ENCODE measurements at regions not wholly inside any gene's neighbourhood (a gene's known extent, or its start where the extent isn't known, plus 50 kb on each side); places are given as distances from the start of the nearest gene placed in this dataset.

DNA sequence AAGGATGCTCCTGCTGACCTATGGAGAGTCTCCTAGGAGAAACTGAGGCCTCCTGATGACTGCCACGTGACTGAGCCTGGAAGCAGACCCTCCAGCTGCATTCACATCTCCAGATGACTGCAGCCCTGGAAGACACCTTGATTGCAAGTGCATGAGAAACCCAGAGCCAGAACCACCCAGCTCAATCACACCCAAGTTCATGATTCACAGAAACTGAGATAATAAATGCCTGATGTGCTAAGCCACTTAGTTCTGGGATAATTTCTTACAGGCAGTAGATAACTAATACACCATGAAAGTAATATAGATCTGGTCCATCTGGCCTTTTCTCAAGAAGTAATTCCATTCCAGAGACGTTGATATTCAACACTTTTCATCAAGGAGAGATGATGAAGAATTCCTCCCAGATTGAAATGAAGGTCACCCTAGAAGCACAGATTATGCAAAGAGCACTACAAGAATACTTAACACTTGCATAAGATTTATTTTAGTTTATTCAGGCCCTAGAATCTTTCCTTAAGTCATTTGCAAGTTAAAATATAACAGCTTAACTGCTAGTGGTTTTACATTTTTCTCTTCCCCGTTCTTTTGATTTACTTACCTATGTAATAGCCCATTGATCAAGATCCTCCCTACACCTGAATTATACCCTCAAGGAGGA lies 208.2 kb upstream of the INHBA start:
- no peak for ATAC-seq
- DNase-seq = no peak

DNA sequence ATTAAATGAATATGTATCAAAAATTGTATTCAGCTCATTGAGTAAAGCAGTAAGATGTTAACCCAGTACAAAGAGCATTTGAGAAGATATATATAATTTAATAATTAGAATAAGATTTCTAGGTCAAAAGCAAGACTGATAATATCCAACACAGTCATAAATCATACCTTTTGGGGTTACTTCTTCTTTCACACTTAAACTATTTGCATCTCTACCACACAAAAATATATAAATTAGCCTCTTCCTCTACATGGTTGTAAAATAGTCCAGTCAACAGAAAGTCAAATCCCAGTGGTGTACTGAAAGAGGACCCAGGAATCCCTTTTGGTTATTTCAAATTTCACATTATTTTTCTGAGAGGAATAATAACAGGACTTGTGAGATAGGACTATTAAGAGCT lies 204.6 kb upstream of the INHBA start:
- no peak for DNase-seq
- ATAC-seq = no peak

DNA sequence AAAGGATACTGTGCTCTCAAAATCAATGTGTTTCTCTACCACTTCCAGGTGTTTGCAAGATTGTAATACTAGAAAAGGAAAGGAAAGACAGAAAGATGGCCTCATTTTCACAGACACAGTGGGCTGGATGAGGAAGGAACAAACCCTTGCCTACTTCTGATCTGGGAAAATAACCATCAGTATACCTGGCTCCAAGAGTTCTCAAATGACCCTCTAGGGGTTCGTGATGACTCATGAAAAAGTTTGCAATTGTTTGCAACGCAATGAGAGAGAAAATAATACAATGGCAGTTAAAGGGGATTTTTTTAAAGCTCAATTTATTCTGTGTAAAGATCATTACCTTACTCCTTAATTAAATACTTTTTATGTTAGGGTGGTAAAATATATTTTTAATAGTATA lies 197.6 kb upstream of the INHBA start:
- ATAC-seq (no peak), DNase-seq (no peak)

DNA sequence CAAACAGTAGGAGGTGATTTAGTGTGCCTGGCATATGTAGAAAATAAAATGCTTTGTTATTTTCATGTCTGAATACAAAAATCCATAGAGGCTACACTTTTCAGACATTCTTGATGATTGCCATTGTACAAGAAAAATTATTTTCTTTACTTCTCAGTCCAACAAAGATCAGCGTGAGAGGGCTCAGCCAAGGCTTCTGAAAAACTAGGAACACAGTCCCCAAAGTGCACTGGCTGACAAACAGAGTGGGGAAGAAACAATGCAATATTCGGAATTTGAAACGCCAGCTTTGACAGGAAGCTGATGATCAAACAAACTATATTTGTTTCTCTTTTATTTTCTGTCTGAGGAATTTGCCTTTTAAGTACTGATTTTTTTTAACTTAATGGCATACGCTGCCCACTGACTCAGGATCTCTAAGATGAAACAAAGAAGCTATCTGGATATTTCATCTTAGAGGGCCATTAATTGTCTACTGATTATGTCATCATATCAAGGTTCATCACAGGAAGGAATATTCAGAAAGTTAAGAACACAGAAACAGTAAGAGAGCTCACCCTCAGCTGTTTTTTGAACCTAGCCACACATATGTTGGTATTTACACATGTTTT lies 197.0 kb upstream of the INHBA start:
- DNase-seq = no peak

DNA sequence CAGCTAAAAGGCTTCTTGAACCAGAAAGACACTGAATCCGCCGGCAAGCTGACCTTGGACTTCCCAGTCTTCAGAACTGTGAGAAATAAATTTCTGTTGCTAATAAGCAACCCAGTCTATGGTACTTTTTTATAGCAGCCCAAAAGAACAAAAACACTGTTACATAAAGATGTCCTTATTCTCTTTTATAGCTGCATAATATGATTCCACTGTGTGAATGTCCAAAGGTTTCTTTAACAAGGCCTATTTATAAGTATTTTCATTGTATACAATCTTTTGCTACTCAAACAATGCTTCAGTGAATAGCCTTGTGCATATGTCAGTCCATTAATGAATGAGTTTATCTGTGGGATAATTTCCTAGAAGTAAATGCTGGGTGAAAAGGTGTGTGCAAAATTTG lies 190.8 kb upstream of the INHBA start:
- no peak for DNase-seq
- ATAC-seq = no peak

More for the DNA sequence above, 197.0 kb upstream of the INHBA start:
- ATAC-seq = no peak

DNA sequence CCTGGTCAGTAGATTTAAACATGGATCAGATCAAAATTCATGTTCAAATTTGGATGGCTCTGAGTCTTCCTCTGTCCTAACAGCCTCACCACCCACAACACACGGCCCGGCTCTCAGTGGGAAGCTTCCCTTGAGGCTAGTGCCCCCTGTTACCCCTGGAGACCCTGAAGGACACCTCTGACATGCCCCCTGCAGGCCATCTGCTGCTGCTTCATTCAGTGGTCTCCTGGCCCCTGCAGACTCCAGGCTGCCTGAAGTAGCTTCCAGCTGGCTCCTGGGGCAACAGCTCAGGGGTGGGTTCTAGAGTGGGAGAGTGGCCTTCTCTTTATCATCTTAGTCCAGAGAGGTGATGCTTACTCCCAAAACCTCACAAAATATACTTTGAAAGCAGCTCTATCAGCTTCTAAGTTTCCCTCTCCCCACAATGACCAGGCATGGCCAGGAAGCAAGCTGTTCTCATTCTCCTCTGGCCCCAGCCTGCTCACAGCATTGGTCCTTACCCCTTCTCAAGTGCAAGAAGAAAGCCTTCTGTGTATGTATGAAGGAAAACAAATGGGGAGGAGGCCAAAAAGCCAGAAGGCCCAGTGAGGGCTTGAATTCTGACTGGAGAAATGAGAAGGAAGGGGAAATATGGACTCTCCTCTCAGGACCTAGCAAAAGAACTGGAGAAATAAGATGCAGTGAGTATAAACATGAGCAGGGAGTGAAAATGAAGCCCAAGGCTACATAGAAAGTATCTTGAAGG lies 189.6 kb upstream of the INHBA start:
- no peak for DNase-seq
- ATAC-seq = peak; percentile 47

DNA sequence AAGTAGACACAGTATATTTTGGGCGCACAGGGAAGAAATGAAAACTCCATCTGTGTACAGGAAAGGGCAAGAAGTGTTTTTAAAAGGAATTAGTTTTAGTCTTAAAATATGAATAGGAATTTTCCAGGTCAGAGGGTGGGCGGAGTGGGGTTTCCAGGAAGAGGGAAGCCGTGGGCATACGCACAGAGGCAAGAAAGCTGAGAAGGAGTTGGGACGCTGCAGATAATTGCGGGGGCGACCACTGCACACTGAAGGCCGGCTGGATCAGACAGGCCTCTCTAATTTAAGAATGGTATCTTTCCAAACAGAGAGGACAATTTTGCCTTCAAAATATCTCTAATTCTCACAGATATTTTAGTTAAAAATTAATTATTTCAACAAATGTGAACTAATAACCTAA lies 189.1 kb upstream of the INHBA start:
- no peak for ATAC-seq
- DNase-seq = no peak

DNA sequence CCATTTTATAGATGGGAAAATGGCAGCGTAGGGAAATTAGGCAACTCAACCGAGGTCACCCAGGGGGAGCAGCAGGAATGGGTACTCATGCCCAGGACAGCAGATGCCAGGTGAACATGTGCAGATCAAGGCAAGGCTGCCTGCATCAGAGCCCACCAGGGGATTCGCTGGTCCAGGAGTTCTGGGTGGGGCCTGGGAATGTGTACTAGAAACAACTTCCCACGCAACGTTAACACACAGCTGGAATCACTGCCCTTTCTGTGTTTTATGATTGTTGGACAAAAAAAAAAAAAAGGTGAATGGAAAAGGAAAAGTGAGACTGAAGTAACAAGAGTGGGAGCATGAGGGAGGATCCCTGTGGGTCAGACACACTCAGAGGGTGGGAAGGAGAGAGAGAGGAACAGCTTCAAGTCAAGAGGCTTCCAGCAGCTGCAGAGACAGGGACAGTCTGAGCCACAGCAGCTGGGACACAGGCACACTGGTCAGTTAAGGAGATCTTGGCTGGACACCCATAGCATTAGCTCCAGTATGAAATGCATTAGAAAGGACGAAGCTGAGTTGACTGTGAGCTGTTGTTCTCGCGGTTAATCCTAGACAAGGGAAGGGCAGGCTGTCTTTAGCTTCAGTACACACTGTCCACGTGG lies 187.9 kb upstream of the INHBA start:
- ATAC-seq = no peak
- DNase-seq = no peak

DNA sequence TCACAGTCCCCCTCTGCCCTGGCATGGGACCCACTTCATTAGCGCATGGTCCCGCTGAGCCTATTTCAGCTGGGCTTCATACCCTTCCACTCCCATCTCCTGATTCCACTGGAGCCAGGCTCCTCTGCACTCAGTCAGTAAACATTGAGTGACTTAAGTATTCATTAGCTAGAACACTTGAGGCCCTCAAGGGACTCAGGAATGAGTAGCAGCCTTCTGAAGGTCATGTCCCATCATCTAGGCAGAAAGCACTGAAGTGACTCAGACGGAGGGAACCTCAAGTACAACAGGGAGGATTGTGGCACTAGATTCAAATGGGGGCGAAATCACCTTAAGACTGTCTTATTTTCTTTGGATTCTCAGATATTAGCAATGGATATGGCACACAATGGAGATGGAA lies 186.6 kb upstream of the INHBA start:
- ATAC-seq (peak; percentile 60), DNase-seq (no peak)

DNA sequence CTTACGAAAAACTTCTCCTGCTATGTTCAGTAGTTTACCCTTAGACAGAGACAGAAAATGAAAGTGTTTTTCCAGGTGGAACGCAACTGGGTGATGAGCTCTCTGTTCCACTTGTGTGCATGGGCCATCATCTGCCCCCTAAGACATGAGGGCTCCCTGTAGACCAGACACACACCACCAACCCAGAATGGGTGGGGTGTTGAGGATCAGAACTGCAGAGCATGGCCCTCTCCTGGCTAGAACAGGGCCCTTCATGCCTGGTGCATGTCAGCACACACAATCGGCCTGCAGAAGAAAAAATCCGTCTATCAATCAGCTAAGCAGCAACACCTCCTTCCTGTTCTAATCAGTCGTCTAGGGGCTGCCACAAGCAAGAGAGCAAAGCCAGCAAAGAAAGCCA lies 186.2 kb upstream of the INHBA start:
- ATAC-seq (peak; percentile 31), DNase-seq (no peak)

DNA sequence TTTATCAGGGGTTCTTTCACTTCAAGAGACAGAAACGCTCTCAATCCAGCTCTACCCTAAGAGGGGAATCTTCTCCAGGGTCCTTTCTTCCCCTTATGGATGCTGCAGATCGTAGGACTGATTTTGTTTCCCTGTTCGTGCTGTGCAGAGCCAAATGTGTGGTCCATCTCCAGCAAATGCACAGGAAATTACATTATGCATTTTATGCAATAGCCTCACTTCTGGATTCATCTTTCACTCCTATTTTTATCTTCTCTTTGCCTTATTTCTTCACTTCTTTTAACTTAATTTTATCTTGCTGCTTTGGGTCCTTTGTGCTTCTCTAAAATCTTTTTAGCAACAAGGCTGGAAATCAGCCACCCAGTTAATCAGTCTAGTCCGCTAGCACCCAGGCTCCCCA lies 184.5 kb upstream of the INHBA start:
- DNase-seq = no peak
- ATAC-seq = no peak

DNA sequence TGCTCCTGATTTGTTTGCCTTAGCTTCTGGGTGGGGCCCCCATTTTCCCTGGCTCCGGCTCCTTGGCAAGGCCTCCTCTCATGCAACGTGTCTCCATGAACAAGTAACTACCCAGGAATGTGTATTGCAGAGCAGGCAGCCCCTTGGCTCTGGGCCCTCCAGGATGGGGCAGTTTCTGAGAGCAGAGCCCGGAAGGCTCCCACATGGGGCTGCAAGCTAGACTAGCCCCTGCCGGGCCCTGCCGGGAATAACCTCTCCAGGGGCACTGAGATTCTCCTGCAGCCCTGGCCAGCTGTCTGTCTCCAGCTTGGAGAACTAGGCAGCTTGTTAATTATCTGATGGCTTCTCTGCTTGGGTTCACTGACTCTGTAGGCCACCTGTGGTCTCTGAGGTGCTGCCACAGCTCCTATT lies 184.0 kb upstream of the INHBA start:
- no peak for DNase-seq
- ATAC-seq = no peak

DNA sequence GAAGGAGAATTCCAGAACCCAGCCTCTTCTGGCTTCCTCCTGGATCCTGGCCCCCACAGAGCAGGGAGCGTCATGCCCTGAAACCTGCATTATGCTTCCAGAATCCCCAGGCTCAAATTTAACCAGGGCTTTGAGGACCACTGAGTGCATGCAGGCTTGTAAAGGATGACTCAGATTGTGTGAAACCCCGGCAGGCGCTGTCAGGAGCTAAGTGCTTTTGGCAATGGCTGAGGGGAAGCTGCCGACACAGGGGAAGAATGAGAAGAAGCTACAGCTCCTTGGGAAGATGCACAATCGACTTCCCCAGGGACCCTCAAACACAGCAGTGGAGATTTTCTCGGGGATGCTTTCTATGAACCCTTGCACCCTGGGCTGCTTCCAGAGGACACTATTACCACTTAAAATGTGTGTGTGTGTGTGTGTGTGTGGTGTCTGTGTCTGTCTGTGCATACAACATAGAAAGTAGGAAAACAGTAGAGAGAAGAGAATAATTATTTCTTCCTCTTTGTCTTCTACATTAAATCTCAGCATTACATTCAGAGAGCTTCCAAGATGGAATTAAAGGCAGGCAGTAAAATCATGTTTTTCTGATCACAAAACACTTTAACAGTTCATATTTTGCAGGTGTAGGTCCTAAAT lies 183.5 kb upstream of the INHBA start:
- DNase-seq = no peak
- ATAC-seq = no peak

DNA sequence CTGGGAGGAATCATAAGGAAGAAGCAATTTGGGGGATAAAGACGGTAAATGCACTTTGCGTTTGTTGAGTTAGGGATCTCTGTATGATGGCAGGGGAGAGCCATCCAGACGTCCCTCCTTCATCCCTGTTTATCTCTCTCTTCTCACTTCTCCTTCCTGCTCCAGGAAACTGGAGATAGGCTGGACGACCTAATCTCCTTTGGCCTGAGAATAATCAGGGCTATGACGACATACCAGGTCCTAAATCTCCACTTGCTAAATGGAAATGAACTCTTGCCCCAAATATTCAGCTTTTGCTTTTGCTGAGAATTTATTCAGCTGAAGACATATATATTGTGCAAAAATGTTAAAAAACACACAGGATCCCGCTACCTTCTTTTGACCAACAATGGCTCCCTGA lies 182.9 kb upstream of the INHBA start:
- ATAC-seq (no peak), DNase-seq (no peak)

DNA sequence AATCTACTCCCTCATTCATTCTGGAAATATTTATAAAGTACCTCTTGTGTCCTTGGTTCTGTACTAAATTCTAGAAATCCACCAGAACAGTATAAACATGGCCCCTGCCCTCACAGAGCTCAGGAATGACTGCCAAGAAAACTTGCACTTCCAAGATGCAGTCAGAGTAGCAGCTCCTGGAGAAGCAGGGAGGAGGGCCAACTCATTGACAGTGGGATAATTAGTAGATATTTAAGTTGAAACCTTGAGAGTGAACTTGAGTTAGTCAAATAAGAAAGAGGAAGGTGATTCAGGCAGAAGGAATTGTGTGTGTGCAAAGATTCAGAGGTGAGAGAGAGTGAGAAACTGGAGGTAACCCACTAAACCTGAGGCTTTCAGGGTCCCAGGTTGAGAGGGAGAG lies 182.2 kb upstream of the INHBA start:
- no peak for DNase-seq
- no peak for ATAC-seq

DNA sequence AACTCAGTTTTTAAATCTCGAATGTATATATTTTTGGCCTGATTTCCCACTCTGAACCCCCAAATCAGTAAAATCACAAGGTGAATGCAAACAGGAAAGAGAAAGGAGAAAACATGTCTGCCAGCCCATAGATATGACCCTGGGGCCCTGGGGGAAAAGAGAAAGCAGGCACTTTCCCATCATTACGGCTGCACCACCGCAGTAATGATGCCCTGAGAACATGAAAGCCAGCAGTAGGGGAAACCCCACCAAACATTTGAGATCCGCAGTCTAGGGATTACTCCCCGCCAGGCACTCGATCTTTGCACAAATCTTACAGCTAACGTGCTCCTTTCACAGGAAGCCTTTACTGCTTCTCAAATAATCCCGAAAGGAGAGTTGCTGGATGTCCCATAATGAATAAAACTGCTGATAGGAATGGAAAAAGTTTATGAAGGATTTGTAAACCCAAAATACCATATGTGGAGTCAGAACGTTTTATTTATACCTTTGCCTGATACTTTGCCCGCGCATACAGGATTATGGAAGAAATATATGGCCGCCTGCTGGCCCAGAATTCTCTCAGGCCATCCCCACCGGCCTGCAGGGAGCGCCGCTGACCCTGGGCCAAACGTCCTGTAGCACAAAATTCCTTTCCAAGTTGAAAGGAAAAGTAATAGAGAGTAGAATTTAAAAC lies 180.0 kb upstream of the INHBA start:
- peak; percentile 23 for DNase-seq
- no peak for ATAC-seq

DNA sequence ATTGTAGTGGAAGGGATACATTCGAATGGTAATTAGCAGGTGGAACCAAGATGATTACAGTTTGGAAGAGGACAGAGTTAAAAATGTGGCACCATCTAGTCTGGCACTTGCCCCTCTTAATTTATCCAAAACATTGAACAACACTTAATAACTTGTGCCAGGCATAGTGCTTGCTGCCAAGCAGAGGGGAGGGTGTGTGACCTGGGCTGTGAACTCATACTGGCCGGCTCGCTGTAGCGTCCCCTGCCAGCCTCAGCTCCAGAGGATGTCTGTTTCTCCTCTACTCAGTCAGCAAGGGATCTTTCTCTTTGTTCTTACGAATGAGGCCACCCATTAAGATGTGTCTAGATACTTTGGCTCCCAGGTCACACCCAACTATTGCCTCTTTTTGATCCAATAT lies 179.4 kb upstream of the INHBA start:
- no peak for ATAC-seq
- DNase-seq = no peak

DNA sequence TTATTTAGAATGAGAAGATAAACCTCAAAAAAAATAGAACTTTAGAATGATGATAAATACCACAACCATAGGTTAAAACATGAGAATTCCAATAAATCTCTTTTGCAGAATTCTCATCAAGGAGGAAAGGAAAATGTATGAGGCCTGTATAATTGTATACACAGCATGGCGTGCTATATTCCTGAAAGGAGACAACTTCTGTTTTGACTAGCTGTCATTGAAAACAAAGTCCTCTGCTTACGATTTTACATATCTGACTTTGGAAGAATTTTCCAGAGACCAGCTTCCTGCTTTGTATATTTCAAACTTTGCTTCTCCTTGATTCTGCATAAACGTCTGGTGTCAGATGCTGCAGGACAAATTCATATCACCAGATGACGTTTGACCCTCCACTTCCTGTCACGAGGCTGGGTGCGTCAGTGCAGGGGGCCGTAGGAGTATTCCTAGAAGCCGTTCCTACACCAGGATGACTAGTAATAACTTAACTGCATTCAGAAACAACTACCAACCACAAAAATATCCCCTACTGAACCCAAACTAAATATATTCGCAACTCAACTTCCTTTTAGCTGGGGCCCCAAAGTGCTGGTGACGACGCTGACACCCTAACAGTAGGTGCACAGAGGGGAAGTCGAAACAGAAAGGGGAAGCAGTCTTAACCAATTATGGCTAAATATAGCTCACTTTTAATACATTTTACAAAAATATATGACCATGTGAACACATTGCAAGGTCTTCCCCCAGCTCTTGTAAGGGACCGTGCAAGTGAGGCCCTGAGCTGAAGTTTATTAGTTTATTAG lies 178.6 kb upstream of the INHBA start:
- ATAC-seq (peak; percentile 96), DNase-seq (peak; percentile 81)

DNA sequence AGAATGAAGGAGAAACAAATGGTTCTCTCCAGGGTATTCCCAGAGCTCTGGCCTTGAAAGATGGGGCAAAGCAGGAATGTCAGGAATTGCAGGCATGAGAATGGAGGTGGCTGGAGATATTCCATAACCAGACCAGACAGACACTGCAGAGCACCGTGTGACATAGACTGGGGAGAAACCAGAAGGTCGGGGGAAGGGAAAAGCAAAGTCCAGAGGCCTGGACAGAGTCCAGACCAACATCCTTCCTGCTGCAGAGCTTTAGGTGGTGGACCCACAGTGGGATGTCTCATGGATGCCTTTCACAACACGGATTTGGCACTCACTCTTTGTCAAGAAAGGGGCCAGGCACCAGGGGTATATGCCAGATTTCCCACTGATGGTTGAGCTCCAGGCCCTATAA lies 177.2 kb upstream of the INHBA start:
- no peak for DNase-seq
- no peak for ATAC-seq

DNA sequence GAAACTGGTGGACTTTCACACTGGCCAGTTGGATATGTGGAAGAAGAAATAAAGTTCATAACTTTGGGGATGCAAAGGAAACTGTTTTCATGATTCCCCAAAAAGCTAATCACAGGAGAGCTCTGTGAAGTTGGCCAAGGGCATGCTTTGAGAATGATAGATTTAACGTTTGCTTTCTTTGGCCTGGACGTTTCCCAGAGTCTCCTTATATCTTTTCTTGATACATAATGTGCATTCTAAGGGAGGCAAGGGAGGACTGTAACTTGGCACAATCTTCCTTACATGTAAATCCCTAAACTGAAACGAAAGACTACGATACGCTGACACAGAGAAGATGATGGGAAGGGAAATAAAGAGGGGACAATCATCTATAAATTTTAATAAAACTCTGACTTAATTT lies 176.5 kb upstream of the INHBA start:
- no peak for ATAC-seq
- no peak for DNase-seq
